ENCODE measurements at regions not wholly inside any gene's neighbourhood (a gene's known extent, or its start where the extent isn't known, plus 50 kb on each side); places are given as distances from the start of the nearest gene placed in this dataset.
"Not testable (repeated sequence)": the region's sequence is repeated elsewhere in the genome, so short reads cannot be mapped to it uniquely, and the experiment has no call there.

- ATAC-seq (ENCODE audit: low read depth); H3K27me3 Mint-ChIP-seq; H3K36me3 Mint-ChIP-seq; H3K4me3 Mint-ChIP-seq; H3K9me3 Mint-ChIP-seq; H3K27ac Mint-ChIP-seq; H3K4me1 Mint-ChIP-seq; DNase-seq; POLR2A ChIA-PET: not testable (repeated sequence)
These were observed 147.4 kb downstream of the USP22 start for GRCh38 chr17:20895426-20895825.

- Mint-ChIP-seq H3K4me1 (no peaks in the 10 kb centered on the region), H3K4me3 (no peak overlapping the region), H3K36me3 (no peaks in the 10 kb centered on the region), H3K9me3 (no peaks in the 10 kb centered on the region), H3K27me3 (peaks cover 4% of the 10 kb centered on the region), H3K27ac (no peak overlapping the region)
- POLR2A ChIA-PET: no interaction called here
- ATAC-seq (ENCODE audit: low read depth): peak; percentile 66
- DNase-seq: peak; percentile 54
These were observed 146.6 kb downstream of the USP22 start for GRCh38 chr17:20896153-20896649.

GRCh38 chr17:20898726-20899125 lies 144.1 kb downstream of the USP22 start:
- H3K9me3 Mint-ChIP-seq; H3K27ac Mint-ChIP-seq; DNase-seq; POLR2A ChIA-PET; H3K36me3 Mint-ChIP-seq; H3K4me3 Mint-ChIP-seq; ATAC-seq (ENCODE audit: low read depth); H3K4me1 Mint-ChIP-seq: not testable (repeated sequence)
- H3K27me3 Mint-ChIP-seq: peaks cover 20% of the 10 kb centered on the region

- peaks cover 34% of the 10 kb centered on the region for H3K27me3 Mint-ChIP-seq
- H3K4me1 Mint-ChIP-seq; ATAC-seq (ENCODE audit: low read depth); H3K27ac Mint-ChIP-seq; H3K4me3 Mint-ChIP-seq; H3K9me3 Mint-ChIP-seq; H3K36me3 Mint-ChIP-seq; POLR2A ChIA-PET; DNase-seq: not testable (repeated sequence)
These were observed 140.3 kb downstream of the USP22 start for GRCh38 chr17:20902496-20902895.

- H3K4me1 Mint-ChIP-seq; H3K27ac Mint-ChIP-seq; DNase-seq; H3K4me3 Mint-ChIP-seq; H3K9me3 Mint-ChIP-seq; H3K36me3 Mint-ChIP-seq; ATAC-seq (ENCODE audit: low read depth); POLR2A ChIA-PET: not testable (repeated sequence)
- peaks cover 34% of the 10 kb centered on the region for H3K27me3 Mint-ChIP-seq
These were observed 139.3 kb downstream of the USP22 start for GRCh38 chr17:20903549-20903948.

- POLR2A ChIA-PET: interaction anchor here (0.6 kb wide), 1 partner anchor 9 kb away, joined by 4 read pairs; no protein-coding TSS in a partner anchor
- peak; percentile 100 for ATAC-seq (ENCODE audit: low read depth)
- H3K4me3 Mint-ChIP-seq: peak overlapping the region; percentile 80
- H3K36me3 Mint-ChIP-seq: no peaks in the 10 kb centered on the region
- H3K9me3 Mint-ChIP-seq: no peaks in the 10 kb centered on the region
- DNase-seq: peak; percentile 87
- peak overlapping the region; percentile 75 for H3K27ac Mint-ChIP-seq
- peaks cover 6% of the 10 kb centered on the region for H3K4me1 Mint-ChIP-seq
- H3K27me3 Mint-ChIP-seq: peaks cover 18% of the 10 kb centered on the region
These were observed 134.2 kb downstream of the USP22 start for GRCh38 chr17:20908313-20909267.

GRCh38 chr17:20914658-20915057 lies 128.2 kb downstream of the USP22 start:
- POLR2A ChIA-PET: no interaction called here
- Mint-ChIP-seq H3K27me3 (peaks cover 15% of the 10 kb centered on the region), H3K4me3 (no peak overlapping the region), H3K4me1 (peaks cover 7% of the 10 kb centered on the region), H3K27ac (no peak overlapping the region), H3K36me3 (no peaks in the 10 kb centered on the region), H3K9me3 (peaks cover 2% of the 10 kb centered on the region)
- DNase-seq (no peak), ATAC-seq (ENCODE audit: low read depth) (no peak)

- ATAC-seq (ENCODE audit: low read depth) (no peak), DNase-seq (no peak)
- H3K27me3 Mint-ChIP-seq: peaks cover 25% of the 10 kb centered on the region
- no peak overlapping the region for H3K27ac Mint-ChIP-seq
- POLR2A ChIA-PET: no interaction called here
- H3K4me1 Mint-ChIP-seq: peaks cover 6% of the 10 kb centered on the region
- peaks cover 2% of the 10 kb centered on the region for H3K9me3 Mint-ChIP-seq
- H3K4me3 Mint-ChIP-seq: peak overlapping the region; percentile 33
- no peaks in the 10 kb centered on the region for H3K36me3 Mint-ChIP-seq
These were observed 126.4 kb downstream of the USP22 start for GRCh38 chr17:20916383-20916782.

GRCh38 chr17:20917610-20918306 lies 125.1 kb downstream of the USP22 start:
- POLR2A ChIA-PET: interaction anchor here (0.7 kb wide), 1 partner anchor 10 kb away, joined by 4 read pairs; no protein-coding TSS in a partner anchor
- peaks cover 29% of the 10 kb centered on the region for H3K27me3 Mint-ChIP-seq
- not testable (repeated sequence) for H3K9me3 Mint-ChIP-seq; H3K4me3 Mint-ChIP-seq; ATAC-seq (ENCODE audit: low read depth); H3K4me1 Mint-ChIP-seq; H3K36me3 Mint-ChIP-seq; DNase-seq; H3K27ac Mint-ChIP-seq

- Mint-ChIP-seq H3K4me3 (no peak overlapping the region), H3K27ac (no peak overlapping the region), H3K27me3 (peaks cover 34% of the 10 kb centered on the region), H3K36me3 (no peaks in the 10 kb centered on the region), H3K4me1 (peaks cover 6% of the 10 kb centered on the region), H3K9me3 (peaks cover 2% of the 10 kb centered on the region)
- DNase-seq (no peak), ATAC-seq (ENCODE audit: low read depth) (no peak)
- POLR2A ChIA-PET: no interaction called here
These were observed 122.6 kb downstream of the USP22 start for GRCh38 chr17:20920095-20920814.

GRCh38 chr17:20920815-20921199 lies 122.0 kb downstream of the USP22 start:
- H3K27ac Mint-ChIP-seq: no peak overlapping the region
- H3K27me3 Mint-ChIP-seq: peaks cover 34% of the 10 kb centered on the region
- ATAC-seq (ENCODE audit: low read depth) (no peak), DNase-seq (no peak)
- H3K9me3 Mint-ChIP-seq: peaks cover 2% of the 10 kb centered on the region
- no peaks in the 10 kb centered on the region for H3K36me3 Mint-ChIP-seq
- POLR2A ChIA-PET: no interaction called here
- H3K4me1 Mint-ChIP-seq: peaks cover 6% of the 10 kb centered on the region
- no peak overlapping the region for H3K4me3 Mint-ChIP-seq

- no peak overlapping the region for H3K4me3 Mint-ChIP-seq
- no peak for ATAC-seq (ENCODE audit: low read depth)
- POLR2A ChIA-PET: no interaction called here
These were observed 120.6 kb downstream of the USP22 start for GRCh38 chr17:20922128-20922670.

GRCh38 chr17:20924306-20924705 lies 118.5 kb downstream of the USP22 start:
- ATAC-seq (ENCODE audit: low read depth): no peak
- POLR2A ChIA-PET: no interaction called here
- Mint-ChIP-seq H3K27ac (no peak overlapping the region), H3K9me3 (no peaks in the 10 kb centered on the region), H3K4me1 (no peaks in the 10 kb centered on the region), H3K4me3 (no peak overlapping the region), H3K27me3 (peaks cover 21% of the 10 kb centered on the region), H3K36me3 (no peaks in the 10 kb centered on the region)
- no peak for DNase-seq

More at GRCh38 chr17:20922128-20922670, 120.6 kb downstream of the USP22 start:
- Mint-ChIP-seq H3K27me3 (peaks cover 34% of the 10 kb centered on the region), H3K9me3 (peaks cover 2% of the 10 kb centered on the region), H3K4me1 (no peaks in the 10 kb centered on the region), H3K27ac (no peak overlapping the region), H3K36me3 (no peaks in the 10 kb centered on the region)
- DNase-seq: no peak

All from activated naive CD8-positive, alpha-beta T cell treated with anti-CD3 and anti-CD28 coated beads, Interleukin-2, amount 10 ng/mL, durations not matched to agents 7 days and 5 days (primary cell).